ENCODE measurements at regions not wholly inside any gene's neighbourhood (a gene's known extent, or its start where the extent isn't known, plus 50 kb on each side); places are given as distances from the start of the nearest gene placed in this dataset.
A peak's percentile ranks its signal among the peaks of the same experiment; 100 is the strongest.
"Not testable (repeated sequence)": the region's sequence is repeated elsewhere in the genome, so short reads cannot be mapped to it uniquely, and the experiment has no call there.

DNA sequence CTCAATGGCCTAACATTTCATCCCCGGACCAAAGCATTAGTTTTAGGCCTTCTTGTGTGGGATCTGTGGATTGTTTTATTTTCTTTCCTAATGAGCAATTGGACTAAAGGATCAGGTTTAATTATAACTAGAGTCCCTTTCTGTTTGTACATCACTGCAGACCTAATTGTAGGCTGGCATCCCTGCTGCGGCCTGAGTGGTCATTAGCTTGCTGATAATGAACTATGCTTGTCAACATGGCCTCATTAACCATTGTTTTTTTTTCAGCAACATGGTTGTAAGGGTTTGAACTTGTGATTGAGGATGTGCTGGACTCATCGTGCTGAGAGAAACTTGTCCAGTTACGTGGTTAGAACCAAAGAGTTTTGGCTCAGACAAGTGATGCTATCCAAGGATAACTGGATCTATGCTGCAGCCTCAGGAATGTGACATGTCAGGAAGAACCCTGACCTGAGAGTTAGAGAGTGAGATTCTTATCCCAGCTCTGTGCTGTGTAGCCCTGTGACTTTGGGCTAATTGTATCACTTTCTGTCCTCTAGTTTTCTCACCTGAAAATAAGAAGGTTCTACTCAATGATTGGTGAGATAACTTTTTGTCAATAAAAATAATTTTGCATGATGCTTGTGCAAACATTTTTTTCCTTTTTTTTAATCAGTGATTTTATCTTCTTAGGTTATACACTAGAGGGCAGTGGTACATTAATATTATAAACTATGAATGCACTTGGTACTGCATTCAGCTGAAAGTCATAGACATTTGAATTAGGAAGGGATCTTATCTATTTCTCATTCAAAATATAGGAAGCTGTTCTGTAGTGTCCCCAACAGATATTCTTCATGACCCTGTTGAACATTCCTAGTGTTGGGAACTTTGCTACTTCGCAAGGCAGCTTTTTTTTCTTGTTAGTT, 140.9 kb downstream of the RNF144B start:
- no peak for DNase-seq

DNA sequence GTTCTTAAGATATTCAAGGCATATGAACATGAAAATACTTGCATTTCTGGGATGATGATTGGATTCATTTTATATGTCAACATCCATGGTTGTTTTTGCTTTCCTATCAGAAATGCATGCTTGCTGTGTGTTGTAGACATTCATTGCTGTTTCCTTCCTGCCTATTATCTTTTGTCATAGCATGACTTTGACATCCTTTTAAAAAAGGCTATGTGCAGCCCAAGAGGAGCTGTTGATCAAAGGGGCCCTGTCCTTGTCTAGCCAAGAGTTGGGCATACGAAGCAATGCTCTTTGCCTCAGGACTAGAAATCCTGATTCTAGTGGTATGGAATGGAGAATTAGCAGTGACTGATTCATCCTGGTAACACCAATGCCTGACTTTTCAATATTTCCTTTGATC, 143.1 kb downstream of the RNF144B start:
- no peak for DNase-seq

GRCh38 chr6:18532139-18532538, 145.0 kb downstream of the RNF144B start:
- no peak for DNase-seq

DNA sequence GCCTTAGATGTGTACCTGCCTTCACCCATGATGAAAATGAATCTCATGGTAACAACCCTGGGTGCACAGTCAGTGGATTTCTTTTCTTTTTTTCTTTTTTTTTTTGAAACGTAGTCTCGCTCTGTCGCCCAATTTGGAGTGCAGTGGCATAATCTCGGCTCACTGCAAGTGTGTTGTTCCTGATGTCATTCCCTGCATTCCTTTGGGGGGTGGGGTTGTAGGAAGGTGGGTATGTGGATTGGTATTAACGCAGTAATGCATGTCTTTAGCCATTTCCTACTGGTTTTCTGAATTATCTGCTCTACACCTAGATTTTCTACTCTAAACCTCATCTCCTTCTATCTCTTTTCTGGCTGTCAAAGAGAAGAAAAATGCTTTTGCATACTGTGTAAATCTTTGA, 146.6 kb downstream of the RNF144B start:
- DNase-seq = no peak

- peak in 3 of 51 donors; percentile 1 to 2 (median 1) for DNase-seq
Observed at GRCh38 chr6:18536591-18537055, 149.5 kb downstream of the RNF144B start.

DNA sequence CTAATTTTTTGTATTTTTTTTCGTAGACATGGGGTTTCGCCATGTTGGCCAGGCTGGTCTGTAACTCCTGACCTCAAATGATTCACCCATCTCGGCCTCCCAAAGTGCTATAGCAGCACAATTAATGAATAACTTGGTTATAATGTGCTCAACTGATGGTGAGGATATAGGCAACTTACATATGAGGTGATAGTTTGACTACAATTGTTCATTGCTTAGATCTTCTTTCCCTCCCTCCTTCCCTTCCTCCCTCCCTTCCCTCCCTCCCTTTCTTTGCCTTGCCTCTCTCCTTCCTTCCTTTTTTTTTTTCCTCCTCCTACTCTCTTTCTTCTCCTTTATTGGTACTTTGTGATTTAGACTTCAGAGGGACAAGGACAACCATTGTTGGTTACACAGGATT, 151.2 kb downstream of the RNF144B start:
- no peak for DNase-seq

DNA sequence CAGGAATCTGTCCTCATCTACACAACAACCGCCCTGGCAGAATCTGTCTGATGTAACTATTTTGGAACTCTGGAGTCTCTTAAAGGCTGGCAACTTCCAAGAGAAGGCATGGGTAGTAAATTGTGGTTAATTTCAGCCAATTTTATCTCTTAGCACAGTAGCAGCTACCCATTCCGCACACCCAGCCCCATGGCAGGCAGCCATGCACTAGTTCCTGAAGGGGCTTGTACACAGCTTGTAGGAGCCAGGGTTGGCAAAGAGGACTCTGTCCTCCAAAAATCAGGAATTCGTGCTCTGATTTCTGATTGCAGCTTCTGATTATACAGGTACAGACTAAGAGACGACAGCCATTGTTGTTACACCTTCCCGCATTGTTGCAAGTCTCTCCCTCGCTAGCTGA, 155.9 kb downstream of the RNF144B start:
- no peak for DNase-seq

DNA sequence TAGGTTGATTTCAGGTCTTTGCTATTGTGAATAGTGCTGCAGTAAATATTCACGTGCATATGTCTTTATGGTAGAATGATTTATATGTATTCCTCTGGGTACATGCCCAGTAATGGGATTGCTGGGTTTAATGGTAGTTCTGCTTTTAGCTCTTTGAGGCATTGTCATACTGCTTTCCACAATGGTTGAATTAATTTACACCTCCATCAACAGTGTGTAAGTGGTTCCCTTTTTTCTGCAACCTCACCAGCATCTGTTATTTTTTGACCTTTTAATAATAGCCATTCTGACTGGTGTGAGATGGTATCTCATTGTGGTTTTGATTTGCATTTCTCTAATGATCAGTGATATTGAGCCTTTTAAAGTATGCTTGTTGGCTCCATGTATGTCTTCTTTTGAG, 158.0 kb downstream of the RNF144B start:
- DNase-seq = not testable (repeated sequence)

DNA sequence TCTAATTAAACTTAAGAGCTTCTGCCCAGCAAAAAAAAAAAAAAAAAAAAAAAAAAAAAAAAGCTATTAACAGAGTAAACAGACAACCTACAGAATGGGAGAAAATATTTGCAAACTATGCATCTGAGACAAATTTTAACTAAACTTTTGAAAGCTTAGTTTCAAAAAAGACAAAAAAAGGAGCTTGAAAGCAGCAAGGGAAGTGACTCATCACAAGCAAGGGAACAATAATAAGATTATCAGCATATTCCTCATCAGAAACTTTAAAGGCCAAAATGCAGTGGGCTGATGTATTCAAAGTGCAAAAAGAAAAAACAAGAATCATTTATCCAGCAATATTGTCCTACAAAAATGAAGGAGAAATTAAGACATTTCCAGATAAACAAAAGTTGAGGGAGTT, 158.6 kb downstream of the RNF144B start:
- DNase-seq = no peak

GRCh38 chr6:18550119-18550518, 163.0 kb downstream of the RNF144B start:
- no peak for DNase-seq

DNA sequence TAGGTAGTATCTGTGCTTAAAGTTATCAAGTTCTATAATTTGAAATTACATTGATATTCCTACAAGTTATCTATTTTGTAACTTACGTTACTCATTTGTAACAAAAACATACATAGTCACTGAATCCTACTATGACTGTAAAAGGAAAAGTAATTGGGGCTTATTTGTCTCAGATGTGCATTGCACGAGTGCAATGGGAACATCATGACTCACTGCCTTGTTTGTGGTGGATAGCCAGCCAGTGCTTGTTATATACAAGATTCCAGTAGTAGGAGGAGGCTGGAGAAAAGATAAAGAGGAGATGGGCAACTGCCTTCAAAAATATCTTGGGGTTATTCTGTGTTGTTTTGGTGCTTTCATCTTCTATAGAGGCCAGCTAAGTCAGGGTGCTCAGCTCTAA, 164.1 kb downstream of the RNF144B start:
- no peak for DNase-seq

DNA sequence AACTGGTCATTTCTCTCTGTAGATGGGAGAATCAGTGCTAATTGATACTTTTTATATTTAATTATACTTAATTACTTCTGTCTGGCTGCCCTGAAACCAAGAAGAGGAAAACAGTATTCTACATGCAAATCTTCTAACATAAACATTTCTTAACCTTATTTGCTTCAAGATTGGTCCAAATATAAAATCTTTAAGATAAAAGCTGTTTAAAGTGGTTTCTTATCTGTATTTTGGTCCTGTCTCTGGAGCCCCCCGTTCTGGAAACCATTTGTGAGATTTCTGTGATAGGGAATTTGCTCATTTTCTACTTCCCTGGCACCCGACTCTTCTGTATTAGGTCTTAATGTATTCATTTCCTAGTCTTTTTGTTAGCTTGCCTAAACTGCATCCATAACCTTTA, 168.6 kb downstream of the RNF144B start:
- DNase-seq = no peak

GRCh38 chr6:18561037-18561750, 174.0 kb downstream of the RNF144B start:
- no peak for DNase-seq

- no peak for DNase-seq
Observed at GRCh38 chr6:18562726-18563125, 175.6 kb downstream of the RNF144B start.

DNA sequence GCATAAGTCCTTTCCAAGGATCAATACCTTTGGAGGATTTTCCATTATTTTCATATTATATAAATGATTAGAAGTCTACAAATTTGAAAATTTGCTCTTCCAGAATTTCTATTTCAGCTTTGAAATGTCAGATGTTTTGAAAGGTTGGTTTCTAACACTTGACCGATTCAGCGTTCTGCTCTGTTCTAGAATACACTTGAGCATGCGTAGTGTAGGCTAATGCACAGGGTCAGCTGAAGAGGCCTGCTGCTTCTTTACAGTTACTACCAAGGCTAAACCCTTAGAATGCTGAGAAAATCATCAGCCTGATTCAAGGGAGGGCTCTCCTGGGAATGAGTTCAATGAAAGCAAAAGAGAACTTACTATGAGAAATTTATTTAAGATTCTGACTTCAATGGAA, 177.6 kb downstream of the RNF144B start:
- no peak for DNase-seq

DNA sequence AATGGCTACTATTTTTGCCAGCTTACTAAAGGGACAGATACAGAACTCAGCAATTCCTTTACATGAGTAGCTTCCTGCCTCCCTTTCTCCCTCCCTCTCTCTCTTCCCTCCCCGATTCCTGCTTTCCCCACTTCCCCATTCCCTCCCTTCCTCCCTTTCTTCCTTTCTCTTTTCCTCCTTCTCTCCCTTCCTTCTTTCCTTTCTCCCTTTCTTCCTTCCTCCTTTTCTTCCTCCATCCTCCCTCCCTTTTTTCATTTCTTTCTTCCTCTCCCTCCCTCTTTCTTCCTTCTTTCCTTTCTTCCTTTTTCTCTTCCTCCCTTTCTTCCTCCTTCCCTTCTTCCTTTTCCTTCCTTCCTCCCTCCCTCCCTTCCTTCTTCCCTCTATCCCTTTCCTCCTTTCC, 178.1 kb downstream of the RNF144B start:
- no peak for DNase-seq

DNA sequence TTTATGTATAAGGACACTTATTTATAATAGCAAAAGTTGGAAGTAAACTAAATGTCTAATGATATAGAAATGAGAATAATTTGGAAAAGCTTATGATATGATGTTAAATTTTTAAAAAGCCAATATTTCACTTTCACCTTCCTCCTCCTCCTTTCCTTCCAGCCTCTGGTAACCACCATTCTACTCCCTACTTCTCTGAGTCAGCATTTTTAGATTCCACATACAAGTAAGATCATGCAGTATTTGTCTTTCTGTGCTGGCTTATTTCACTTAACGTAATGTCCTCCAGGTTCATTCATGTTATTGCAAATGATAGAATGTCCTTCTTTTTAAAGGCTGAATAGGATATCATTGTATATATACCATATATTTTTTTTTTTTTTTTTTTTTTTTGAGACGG, 180.2 kb downstream of the RNF144B start:
- no peak for DNase-seq

DNA sequence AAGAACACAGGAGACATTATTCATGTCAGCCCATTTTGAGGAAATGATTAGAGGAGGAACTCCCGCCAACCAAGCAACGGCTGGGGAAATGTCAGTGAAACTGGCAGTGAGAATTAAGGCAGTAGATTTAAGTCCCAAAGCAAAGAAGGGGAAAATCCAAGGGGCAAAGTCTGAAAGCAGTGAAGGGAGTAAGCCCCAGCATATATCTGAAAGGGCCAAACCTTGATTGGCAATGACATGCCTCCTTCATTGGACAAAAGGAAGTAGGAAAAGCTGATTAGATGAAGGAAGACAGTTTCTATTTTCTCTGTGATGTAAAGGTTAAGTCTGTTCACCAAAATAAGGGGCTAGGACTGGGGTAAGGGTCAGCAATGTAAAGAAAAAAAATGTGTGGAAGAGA, 190.3 kb downstream of the RNF144B start:
- DNase-seq = no peak

DNA sequence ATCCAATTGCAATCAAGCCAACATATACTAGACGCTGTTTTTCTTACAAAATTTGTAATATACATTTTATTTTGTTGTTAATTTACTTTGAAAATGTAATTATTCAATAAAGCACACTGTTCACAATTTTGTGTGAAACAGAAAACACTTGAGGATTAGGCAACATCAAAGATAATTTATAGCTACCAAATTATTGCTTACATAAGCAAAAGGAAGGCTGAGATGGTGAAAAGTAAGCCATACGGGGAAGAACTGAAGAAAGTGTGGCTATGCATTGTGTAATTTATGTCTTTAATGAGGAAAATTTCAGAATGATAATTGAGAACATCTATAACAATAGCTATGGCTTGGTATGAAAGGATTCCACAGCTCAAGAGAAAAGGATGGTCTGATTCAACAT, 192.0 kb downstream of the RNF144B start:
- no peak for DNase-seq

GRCh38 chr6:18579869-18580268, 192.7 kb downstream of the RNF144B start:
- no peak for DNase-seq

DNA sequence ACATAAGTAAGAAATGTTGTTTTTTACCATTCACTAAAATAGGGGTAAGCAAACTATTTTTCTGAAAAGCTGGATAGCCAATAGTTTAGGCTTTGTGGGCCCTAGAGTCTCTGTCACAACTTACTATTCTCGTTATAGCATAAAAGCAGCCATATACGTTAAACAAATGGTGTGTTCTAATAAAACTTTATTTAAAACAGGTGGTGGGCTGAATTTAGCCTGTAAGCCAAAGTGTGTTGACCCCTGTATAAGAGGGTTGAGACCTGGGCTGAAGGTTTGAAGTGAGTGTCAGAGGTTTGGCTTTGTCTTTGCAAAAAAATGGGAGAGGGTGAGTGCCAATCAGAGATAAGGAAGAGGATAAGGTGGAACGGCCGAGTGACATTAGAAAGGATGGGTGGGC, 197.2 kb downstream of the RNF144B start:
- DNase-seq = no peak

DNA sequence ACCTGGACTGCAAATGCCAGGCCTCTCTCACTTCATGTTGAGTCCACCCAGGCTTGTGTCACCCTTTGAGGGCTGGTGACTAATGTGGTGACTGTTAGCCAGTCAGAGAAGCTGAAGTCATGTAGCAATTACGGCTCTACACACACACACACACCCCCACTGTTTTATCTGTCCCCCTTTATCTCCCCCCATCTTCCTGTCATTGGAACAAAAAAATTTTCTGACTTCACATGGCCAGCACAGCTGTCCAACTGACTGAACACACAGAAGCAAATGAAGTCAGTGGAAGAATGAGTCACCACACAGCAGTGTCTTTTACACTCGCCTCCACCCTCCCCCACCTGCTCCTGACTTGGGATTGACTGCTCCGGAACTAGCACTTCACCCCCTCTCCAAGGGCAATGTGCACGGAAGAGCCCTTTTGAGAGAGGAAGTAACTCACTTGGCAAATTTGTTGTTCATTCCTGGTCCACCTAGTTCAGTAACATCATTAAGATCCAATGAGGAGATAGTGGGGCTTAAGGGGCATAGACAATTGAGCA, 198.0 kb downstream of the RNF144B start:
- DNase-seq = peak in 7 of 51 donors; percentile 2 to 70 (median 29)

- DNase-seq = no peak
Observed at GRCh38 chr6:18586133-18586532, 199.0 kb downstream of the RNF144B start.
